Neural cell (in vitro differentiated cells): ENCODE measurements at regions not wholly inside any gene's neighbourhood (a gene's known extent, or its start where the extent isn't known, plus 50 kb on each side); places are given as distances from the start of the nearest gene placed in this dataset.

ENCODE experiments used
- RAD21 ChIP-seq: fragments of 450-650 bp; conservative IDR thresholded peaks from 2 replicates; pipeline ENCODE4 v1.6.1; 2014; ENCODE audit warnings: antibody characterized with exemption, mild to moderate bottlenecking, moderate library complexity
- TF ChIP-seq, protein P1 (sequence below): fragments of 450-650 bp; IDR thresholded peaks from 2 replicates; pipeline ENCODE4 v1.5.1; 2014; ENCODE audit warnings: antibody characterized with exemption, mild to moderate bottlenecking, moderate library complexity; ENCODE audit not compliant: poor library complexity, severe bottlenecking

GRCh38 chr10:43965033-43965917 is 316.6 kb upstream of the ZNF32 start:
- TF ChIP-seq, protein P1, sequence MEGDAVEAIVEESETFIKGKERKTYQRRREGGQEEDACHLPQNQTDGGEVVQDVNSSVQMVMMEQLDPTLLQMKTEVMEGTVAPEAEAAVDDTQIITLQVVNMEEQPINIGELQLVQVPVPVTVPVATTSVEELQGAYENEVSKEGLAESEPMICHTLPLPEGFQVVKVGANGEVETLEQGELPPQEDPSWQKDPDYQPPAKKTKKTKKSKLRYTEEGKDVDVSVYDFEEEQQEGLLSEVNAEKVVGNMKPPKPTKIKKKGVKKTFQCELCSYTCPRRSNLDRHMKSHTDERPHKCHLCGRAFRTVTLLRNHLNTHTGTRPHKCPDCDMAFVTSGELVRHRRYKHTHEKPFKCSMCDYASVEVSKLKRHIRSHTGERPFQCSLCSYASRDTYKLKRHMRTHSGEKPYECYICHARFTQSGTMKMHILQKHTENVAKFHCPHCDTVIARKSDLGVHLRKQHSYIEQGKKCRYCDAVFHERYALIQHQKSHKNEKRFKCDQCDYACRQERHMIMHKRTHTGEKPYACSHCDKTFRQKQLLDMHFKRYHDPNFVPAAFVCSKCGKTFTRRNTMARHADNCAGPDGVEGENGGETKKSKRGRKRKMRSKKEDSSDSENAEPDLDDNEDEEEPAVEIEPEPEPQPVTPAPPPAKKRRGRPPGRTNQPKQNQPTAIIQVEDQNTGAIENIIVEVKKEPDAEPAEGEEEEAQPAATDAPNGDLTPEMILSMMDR = no peak
- TF ChIP-seq RAD21 = no peak
